Amniotic epithelial cell (primary cell): ENCODE measurements at regions not wholly inside any gene's neighbourhood (a gene's known extent, or its start where the extent isn't known, plus 50 kb on each side); places are given as distances from the start of the nearest gene placed in this dataset.

Source experiments
- DNase-seq: peaks from one replicate; pipeline ENCODE4 v3.0.0-alpha.2; 2010; ENCODE audit warnings: low read depth

DNA sequence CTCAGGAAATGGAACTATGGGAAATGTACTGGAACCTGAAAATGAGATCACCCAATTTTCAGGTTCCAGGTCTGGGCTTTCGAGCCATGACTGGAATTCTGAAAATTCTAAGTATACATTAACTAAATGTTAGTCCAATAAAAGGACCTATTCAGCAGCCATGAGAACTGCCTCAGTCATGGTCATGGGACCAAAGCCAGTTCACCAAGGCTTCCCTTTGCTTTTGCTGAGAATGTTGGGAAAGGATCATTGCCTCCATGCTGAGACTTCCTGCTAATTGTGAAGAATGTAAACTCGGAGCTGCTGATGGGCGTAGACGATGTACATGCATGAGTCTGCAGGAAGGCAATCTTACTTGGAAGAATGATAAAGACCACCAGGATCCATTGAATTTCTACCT is 624.4 kb upstream of the SOX11 start:
- DNase-seq, result no peak

GRCh38 chr2:5070257-5070656 is 621.9 kb upstream of the SOX11 start:
- DNase-seq, result no peak

- DNase-seq, result no peak
These were observed 617.5 kb upstream of the SOX11 start for GRCh38 chr2:5074733-5075132.

DNA sequence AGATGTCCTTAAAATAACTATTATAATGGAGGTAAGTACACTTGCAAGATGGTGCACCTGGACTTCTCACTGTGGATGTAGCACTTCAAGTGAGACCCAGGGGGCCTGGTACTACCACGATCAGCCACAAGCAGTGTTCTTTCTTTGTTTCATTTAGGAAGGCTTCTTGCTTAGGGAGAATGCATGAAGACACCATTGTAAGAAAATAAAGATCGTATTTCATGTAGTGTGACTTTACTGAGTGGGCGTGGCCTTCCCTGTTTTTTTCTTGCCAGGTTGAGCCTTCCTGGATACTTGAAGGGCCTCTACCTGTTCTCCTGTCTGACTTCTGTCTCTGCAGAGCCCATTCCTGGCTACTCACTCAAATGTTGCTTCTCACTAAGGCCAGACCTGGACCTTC is 615.6 kb upstream of the SOX11 start:
- no peak for DNase-seq

DNA sequence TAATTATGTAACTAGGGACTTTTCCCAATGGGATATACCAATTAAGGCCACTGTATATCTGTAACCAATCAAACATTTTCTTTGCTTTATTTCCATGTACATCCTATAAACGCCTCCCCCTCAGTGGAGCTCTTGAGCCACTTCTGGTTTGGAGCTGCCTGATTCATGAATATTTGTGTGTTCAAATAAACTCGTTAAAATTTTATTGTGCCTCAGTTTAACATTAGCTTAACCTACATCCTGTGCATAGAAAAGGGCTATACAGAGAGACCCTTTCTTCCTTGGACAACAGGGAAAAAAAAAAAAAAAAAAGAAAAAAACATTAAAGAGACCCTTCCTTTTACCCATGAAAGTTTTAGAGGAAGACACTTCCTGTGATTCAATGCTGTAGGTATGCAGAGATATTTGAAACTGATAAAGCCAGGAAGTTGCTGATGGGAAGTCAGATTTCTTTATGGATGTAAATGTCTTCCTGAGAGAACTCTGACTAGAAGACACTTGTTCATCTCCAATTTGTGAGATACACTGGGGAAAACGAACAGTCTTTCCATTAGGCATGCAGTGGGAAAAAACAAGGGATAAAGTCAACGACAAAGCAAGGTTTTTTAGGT is 614.6 kb upstream of the SOX11 start:
- no peak for DNase-seq

- no peak for DNase-seq
These were observed 608.8 kb upstream of the SOX11 start for GRCh38 chr2:5083402-5083801.

DNA sequence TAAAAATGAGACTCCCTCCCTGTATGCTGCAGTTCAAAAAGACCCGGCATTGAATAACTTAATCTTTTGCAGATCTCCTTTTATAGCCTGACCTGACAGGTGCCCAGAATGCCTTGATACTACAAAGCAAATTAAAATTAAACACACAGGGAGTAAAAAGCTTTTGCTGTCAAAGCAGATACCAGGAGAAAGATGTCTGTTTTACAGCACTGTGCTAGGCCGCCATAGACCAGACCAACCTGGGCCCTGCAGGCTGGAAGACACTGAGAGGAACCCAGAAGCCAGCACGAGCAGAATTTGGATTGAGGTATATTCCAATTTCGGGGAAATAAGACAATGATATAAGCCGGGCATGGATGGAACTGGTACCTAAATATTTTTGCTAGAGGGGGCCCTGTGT is 602.8 kb upstream of the SOX11 start:
- DNase-seq, result no peak

- no peak for DNase-seq
These were observed 599.1 kb upstream of the SOX11 start for GRCh38 chr2:5093056-5093455.

DNA sequence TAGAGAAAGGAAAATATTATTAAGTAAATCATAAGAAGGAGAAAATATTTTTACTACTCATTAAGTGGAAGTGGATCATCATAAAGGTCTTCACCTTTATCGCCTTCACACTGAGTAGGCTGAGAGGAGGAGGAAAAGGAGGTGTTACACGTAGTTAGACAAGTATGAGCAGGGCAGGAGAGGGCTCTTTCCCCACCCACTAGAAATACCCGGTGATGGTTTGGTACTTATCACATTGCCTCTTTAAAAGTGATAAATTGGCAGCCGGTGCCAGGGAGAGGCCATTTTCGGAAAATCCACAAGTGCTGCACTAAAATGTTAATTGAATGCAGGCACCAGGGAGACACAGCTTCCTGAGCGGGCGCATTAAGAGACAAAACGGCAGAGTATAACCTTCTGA is 598.7 kb upstream of the SOX11 start:
- DNase-seq, result no peak

- no peak for DNase-seq
These were observed 598.0 kb upstream of the SOX11 start for GRCh38 chr2:5094192-5094591.

GRCh38 chr2:5098286-5098685 is 593.9 kb upstream of the SOX11 start:
- no peak for DNase-seq

DNA sequence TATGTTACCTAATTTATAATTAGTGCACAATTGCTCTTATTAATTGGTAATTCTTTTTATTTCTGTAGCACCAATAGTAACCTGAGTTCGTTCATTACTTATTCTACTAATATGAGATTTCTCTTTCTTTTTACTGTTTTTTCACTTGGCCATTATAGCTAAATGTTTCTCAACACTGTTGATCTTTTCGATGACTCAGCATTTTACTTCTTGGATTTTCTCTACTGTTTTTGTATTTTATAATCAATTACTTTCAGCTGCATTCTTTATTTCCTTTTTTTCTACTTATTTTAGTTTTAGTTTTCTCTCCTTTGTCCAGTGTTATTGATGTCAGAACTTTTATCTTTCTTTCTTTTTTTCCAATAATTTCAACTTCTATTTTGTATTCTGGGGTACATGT is 589.4 kb upstream of the SOX11 start:
- DNase-seq, result no peak

DNA sequence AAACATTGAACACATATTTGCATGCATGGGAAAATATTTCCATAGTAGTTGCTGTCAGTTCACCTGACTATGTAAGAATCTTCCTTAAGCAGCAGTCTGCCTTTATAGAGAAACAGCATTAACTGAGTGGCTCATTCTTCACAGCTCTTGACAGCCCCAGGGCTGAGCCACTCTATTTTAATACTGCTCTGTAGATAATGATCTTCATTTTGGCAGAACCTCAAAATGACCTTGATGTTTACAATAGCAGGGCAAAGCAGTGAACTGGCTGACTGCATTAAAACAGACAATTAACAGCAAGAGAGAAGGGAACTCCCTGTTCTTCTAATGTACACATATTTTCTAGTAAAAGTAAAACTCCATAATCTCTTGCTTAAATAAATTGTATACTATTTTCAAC is 580.6 kb upstream of the SOX11 start:
- DNase-seq, result no peak

- no peak for DNase-seq
These were observed 573.1 kb upstream of the SOX11 start for GRCh38 chr2:5119046-5119445.

DNA sequence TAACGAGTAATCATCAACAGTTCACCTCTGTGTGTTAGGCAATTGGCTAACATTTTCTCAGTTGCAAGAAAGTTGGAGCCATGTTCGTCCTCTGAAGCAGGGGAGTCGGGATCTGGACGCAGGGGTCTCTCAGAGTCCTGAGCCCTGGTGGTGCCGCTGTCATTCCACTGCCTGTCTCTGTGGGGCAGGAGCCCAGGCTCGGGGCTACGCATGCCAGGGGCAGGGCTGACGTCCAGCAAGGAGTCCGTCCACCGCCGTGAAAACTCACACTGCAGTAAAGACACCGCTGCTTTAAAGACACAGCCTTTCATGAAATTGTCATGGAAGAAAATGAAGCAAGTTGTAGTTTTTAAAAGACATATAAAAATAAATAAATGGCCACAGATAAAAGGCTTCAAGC is 571.1 kb upstream of the SOX11 start:
- DNase-seq, result no peak

GRCh38 chr2:5121642-5122041 is 570.5 kb upstream of the SOX11 start:
- DNase-seq, result no peak

GRCh38 chr2:5123582-5124196 is 568.5 kb upstream of the SOX11 start:
- no peak for DNase-seq

DNA sequence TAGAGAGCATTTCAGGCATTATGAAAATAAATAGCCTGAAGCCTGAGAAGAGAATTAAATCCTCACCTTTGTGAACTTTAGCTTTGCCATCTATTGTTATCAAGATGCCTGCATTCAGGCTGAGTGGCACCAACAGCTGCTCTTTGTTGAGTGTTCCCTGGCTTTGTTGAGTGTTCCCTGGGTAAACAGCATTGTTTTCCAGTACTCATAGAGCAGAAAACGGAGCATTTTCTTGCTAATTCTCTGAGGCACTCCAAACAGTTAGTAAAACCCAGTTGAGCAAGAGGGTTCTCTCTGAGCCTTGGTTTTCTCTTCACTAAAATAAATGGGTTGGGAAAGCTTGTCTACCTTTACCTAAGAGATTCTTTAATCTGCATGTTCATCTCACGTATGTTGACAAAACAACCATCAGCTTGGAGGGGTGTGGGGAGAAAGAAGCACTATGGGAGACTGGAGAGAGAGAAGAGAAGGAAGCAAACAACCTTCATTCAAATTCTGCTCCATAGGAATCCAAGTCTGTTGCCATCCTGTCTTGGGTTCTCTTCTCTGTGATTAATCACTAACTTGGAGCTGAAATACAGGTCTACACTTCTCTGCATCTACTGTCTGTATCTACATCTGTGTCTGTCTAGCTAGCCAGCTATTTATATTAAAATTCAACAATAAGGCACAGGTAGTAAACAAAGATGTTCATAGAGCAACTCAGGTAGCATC is 567.0 kb upstream of the SOX11 start:
- no peak for DNase-seq

- DNase-seq, result no peak
These were observed 559.9 kb upstream of the SOX11 start for GRCh38 chr2:5132281-5132680.

DNA sequence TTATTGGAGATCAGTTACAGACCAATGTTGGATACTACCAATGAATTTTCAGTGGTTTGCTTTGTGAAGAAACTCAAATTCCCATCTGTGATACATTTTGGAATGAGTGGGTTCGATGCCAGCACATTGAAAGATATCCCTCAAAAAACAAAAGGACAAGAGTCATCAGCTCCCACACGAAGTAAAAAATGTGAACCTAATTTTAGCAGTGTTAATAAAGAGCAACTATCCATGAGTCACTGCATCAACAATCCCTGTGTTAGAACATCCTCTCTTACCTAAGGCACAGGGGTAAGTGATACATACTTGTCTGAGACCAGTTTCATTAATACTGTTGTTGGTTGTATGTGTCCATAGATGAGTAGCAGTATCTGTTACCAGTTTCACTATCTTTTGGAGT is 551.8 kb upstream of the SOX11 start:
- no peak for DNase-seq

DNA sequence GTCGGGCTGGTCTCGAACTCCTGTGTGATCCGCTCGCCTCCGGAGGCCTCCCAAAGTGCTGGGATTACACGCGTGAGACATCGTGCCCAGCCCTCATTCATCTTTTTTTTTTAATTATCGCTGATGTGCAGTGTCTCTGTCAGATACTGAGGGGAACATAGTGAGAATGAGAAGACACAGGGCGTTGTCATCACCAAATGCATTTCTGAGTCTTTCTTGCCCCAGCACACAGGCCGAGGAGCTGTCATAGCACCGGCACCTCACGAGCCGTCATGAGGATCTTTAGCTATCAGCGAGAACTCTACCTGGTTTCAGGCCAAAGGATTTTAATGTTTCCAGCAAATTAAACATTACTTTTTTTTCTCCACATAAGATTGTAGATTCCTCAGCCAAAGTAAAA is 548.0 kb upstream of the SOX11 start:
- no peak for DNase-seq

GRCh38 chr2:5145053-5145452 is 547.1 kb upstream of the SOX11 start:
- no peak for DNase-seq

- no peak for DNase-seq
These were observed 546.4 kb upstream of the SOX11 start for GRCh38 chr2:5145801-5146200.
